HL-60 (cell line): ENCODE measurements at regions not wholly inside any gene's neighbourhood (a gene's known extent, or its start where the extent isn't known, plus 50 kb on each side); places are given as distances from the start of the nearest gene placed in this dataset.

Experiments used
- DNase-seq, 2 experiments: peaks; one replicate each; pipeline ENCODE4 v3.0.0-alpha.2; 2010 to 2020; ENCODE audit warnings: low read depth in 1 of 2, low spot score in 1 of 2
- H3K27ac ChIP-seq: fragments of 250-450 bp; sonication (Bioruptor Pico); replicated peaks from 2 replicates; pipeline ENCODE4 v1.5.1; 2020; ENCODE audit warnings: mild to moderate bottlenecking, moderate library complexity
- H3K27me3 ChIP-seq: fragments of 250-450 bp; sonication (Bioruptor Pico); 2 replicates; pipeline ENCODE4 v1.5.1; 2021; ENCODE audit warnings: mild to moderate bottlenecking, moderate library complexity; ENCODE audit not compliant: insufficient read depth, poor library complexity, severe bottlenecking
- H3K4me3 ChIP-seq: replicated peaks from 2 replicates; pipeline ENCODE4 v1.5.1; 2011; ENCODE audit warnings: mild to moderate bottlenecking, control low read depth, low read length; ENCODE audit not compliant: insufficient read depth
- CTCF ChIP-seq: IDR thresholded peaks from one replicate; pipeline ENCODE4 v1.5.1; 2011; ENCODE audit warnings: low read length, control low read depth, inconsistent platforms; ENCODE audit not compliant: insufficient read depth
- GABPA ChIP-seq: IDR thresholded peaks from 2 replicates; pipeline ENCODE4 v1.6.1; 2012; ENCODE audit warnings: low read depth
- POLR2AphosphoS5 ChIP-seq: IDR thresholded peaks from 2 replicates; pipeline ENCODE4 v1.6.1; 2012; ENCODE audit warnings: low read depth
- REST ChIP-seq: IDR thresholded peaks from 2 replicates; pipeline ENCODE4 v1.6.1; 2012; ENCODE audit warnings: low read depth; ENCODE audit not compliant: insufficient replicate concordance
- SPI1 ChIP-seq: IDR thresholded peaks from 2 replicates; pipeline ENCODE4 v1.6.1; 2012; ENCODE audit warnings: low read depth, mild to moderate bottlenecking, borderline replicate concordance

DNA sequence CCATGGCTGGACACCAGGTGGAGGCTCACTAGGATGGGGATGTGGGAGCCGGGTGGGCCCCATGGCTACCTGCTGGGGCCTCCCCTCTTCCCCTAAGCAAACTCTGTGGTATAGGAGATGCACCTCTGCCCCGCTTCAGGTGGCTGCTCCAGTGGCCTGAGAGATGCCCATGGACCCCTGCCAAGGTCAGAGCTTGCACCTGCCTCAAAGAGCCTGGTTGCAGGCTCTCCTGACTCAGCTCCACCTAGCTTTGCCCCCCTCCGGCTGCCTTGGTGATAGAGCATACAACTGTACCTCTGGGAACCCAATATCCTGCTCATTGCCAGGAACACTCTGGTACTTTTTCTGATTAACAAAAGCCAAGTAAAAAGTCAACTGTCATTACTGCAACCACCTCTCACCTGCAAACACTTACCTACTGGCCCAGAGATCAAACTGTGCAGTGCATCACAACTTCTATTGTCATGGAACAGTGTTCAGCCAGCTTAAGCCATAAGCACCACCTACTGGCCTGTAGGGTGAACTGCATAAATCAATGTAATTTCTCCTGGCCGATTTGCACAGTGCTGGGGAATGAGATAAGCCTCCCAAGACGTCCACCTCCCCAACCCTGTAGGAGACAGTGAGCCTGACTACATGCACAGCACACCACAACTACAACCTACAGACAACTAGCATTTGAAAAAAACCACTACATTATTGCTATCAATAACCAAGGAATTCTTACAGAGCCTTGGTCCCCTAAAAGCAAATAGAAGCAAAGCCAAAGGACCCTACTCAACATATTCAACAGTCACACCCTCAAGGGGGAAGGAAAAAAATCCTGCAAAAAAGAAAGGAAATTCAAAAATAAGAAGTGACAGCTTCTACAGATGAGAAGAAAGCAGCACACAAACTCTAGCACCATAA, 352.4 kb upstream of the ARHGEF26 start:
- peak; percentile 6 to 21 for DNase-seq

GRCh38 chr3:153783106-153783505, 338.1 kb upstream of the ARHGEF26 start:
- H3K4me3 ChIP-seq, result no peak overlapping the region
- no peak for DNase-seq
- no peaks in the 10 kb centered on the region for H3K27me3 ChIP-seq
- no peak overlapping the region for H3K27ac ChIP-seq
- TF ChIP-seq POLR2AphosphoS5, result no peak
- TF ChIP-seq REST, result no peak
- TF ChIP-seq SPI1, result no peak
- TF ChIP-seq CTCF, result no peak
- TF ChIP-seq GABPA, result no peak

More for the DNA sequence above, 352.4 kb upstream of the ARHGEF26 start:
- Histone ChIP-seq H3K4me3 (no peak overlapping the region), H3K27me3 (no peaks in the 10 kb centered on the region), H3K27ac (no peak overlapping the region)
- TF ChIP-seq SPI1, result no peak
- no peak for TF ChIP-seq POLR2AphosphoS5
- TF ChIP-seq CTCF, result peak; percentile 79
- TF ChIP-seq REST, result no peak
- TF ChIP-seq GABPA, result no peak

GRCh38 chr3:153783741-153784480, 337.3 kb upstream of the ARHGEF26 start:
- no peaks in the 10 kb centered on the region for H3K27me3 ChIP-seq
- DNase-seq, result no peak
- no peak overlapping the region for H3K27ac ChIP-seq
- TF ChIP-seq GABPA (no peak), CTCF (no peak), POLR2AphosphoS5 (no peak), REST (no peak), SPI1 (no peak)
- H3K4me3 ChIP-seq, result no peak overlapping the region
